A549 (cell line): ENCODE measurements at regions not wholly inside any gene's neighbourhood (a gene's known extent, or its start where the extent isn't known, plus 50 kb on each side); places are given as distances from the start of the nearest gene placed in this dataset.

Experiments
- ATAC-seq, 2 experiments: fragments of 200-7000 bp in 1 of 2; fragments of >200 bp in 1 of 2; cut with Nextera tagmentation in 1 of 2; cut with Tn5 transposase in 1 of 2; 3 replicates each; pipeline versions ENCODE4 v1.8.0 to v1.9.1; 2018 to 2020; ENCODE audit warnings: mild to moderate bottlenecking in 1 of 2, moderate library complexity in 1 of 2
- CTCF ChIA-PET: fragments of 300-600 bp; sonication (Branson Sonifier 250); formaldehyde crosslinking; extraction: SDS; loops from one replicate; lab custom pipeline; 2021; ENCODE audit warnings: antibody characterized with exemption, inconsistent platforms; lab: Yijun Ruan, JAX
- POLR2A ChIA-PET: fragments of 350-600 bp; formaldehyde crosslinking; extraction: SDS; loops from one replicate; lab custom pipeline; 2021; ENCODE audit warnings: antibody characterized with exemption, inconsistent platforms; lab: Yijun Ruan, JAX
- DNase-seq, 2 experiments: peaks; one replicate each; pipeline versions ENCODE4 v3.0.0 to v3.0.0-alpha.2; 2011 to 2016; ENCODE audit warnings: low read depth in 1 of 2, low spot score in 1 of 2
- FAIRE-seq: peaks from 2 replicates; lab custom pipeline; 2011; peaks lifted over from hg19 to GRCh38; lab: Jason Lieb, UNC
- H3K27ac ChIP-seq, 2 experiments: fragments of >200 bp; sonication (Bioruptor Twin); formaldehyde crosslinking; 3 replicates each; pipeline ENCODE4 v1.5.1; 2016 to 2017
- H3K4me1 ChIP-seq: fragments of >200 bp; sonication (Bioruptor Twin); formaldehyde crosslinking; 3 replicates; pipeline ENCODE4 v1.6.1; 2016
- H3K4me2 ChIP-seq: fragments of >200 bp; sonication (Bioruptor Twin); formaldehyde crosslinking; 3 replicates; pipeline ENCODE4 v1.6.1; 2016
- H3K4me3 ChIP-seq: fragments of >200 bp; sonication (Bioruptor Twin); formaldehyde crosslinking; 3 replicates; pipeline ENCODE4 v1.5.1; 2016
- H3K9me3 ChIP-seq: fragments of >200 bp; sonication (Bioruptor Twin); formaldehyde crosslinking; 3 replicates; pipeline ENCODE4 v1.6.1; 2016
- BHLHE40 ChIP-seq: IDR thresholded peaks from 2 replicates; pipeline ENCODE4 v1.6.1; 2012; ENCODE audit warnings: low read depth, low read length, inconsistent platforms
- CBX2 ChIP-seq: fragments of 200-600 bp; sonication (generic); IDR thresholded peaks from 2 replicates; pipeline ENCODE4 v1.6.1; 2016; ENCODE audit warnings: low read depth, mild to moderate bottlenecking, borderline replicate concordance
- CTCF ChIP-seq: fragments of >200 bp; sonication (Bioruptor Twin); formaldehyde crosslinking; IDR thresholded peaks from 3 replicates; pipeline ENCODE4 v1.5.1; 2016
- EHMT2 ChIP-seq: fragments of 200-600 bp; sonication (generic); IDR thresholded peaks from 2 replicates; pipeline ENCODE4 v1.6.1; 2016; ENCODE audit warnings: antibody characterized with exemption, low read depth, mild to moderate bottlenecking, moderate library complexity
- FOSL2 ChIP-seq, 2 experiments: fragments of 450-650 bp in 1 of 2; fragments of >200 bp in 1 of 2; sonication (Bioruptor Twin) in 1 of 2; formaldehyde crosslinking; IDR thresholded peaks; 2 replicates each; pipeline versions ENCODE4 v1.5.0 to v1.6.1; 2016 to 2020; ENCODE audit warnings: mild to moderate bottlenecking in 1 of 2, moderate library complexity in 1 of 2
- KDM5A ChIP-seq: fragments of 200-600 bp; sonication (generic); IDR thresholded peaks from 2 replicates; pipeline ENCODE4 v1.6.1; 2016; ENCODE audit warnings: antibody characterized with exemption, mild to moderate bottlenecking
- MAZ ChIP-seq: fragments of 150-350 bp; IDR thresholded peaks from 2 replicates; pipeline ENCODE4 v1.6.1; 2014; ENCODE audit warnings: antibody characterized with exemption, low read depth, low read length, borderline replicate concordance
- MYC ChIP-seq: IDR thresholded peaks from 2 replicates; pipeline ENCODE4 v1.6.1; 2012; ENCODE audit warnings: mild to moderate bottlenecking, inconsistent platforms, low read length, improper control_type of control experiment, borderline replicate concordance
- NFE2L2 ChIP-seq: fragments of 150-350 bp; conservative IDR thresholded peaks from 2 replicates; pipeline ENCODE4 v1.6.1; 2014; ENCODE audit warnings: low read length
- RAD21 ChIP-seq, 2 experiments: fragments of >200 bp in 1 of 2; sonication (Bioruptor Twin) in 1 of 2; formaldehyde crosslinking in 1 of 2; IDR thresholded peaks in 1 of 2; conservative IDR thresholded peaks in 1 of 2; 2 replicates in 1 of 2; 3 replicates in 1 of 2; pipeline ENCODE4 v1.6.1; 2012 to 2018; ENCODE audit warnings: inconsistent platforms in 1 of 2
- RARB ChIP-seq: fragments of 250-450 bp; sonication (Bioruptor Pico); IDR thresholded peaks from 2 replicates; pipeline ENCODE4 v1.8.0; 2021; ENCODE audit warnings: mild to moderate bottlenecking, moderate library complexity
- SMC3 ChIP-seq: fragments of >200 bp; sonication (Bioruptor Twin); formaldehyde crosslinking; IDR thresholded peaks from 3 replicates; pipeline ENCODE4 v1.6.1; 2018; ENCODE audit warnings: inconsistent platforms
- TFCP2L1 ChIP-seq: fragments of 250-450 bp; sonication (Bioruptor Pico); IDR thresholded peaks from 2 replicates; pipeline ENCODE4 v1.5.0; 2021; ENCODE audit warnings: mild to moderate bottlenecking
- WGBS: methylation state at CpG from one replicate; pipeline ENCODE4 v1.1.6; 2017; ENCODE audit errors: missing lambda C conversion rate; 5-methylcytosine and 5-hydroxymethylcytosine counted together
- TF ChIP-seq, protein P1 (sequence below): IDR thresholded peaks from 2 replicates; pipeline ENCODE4 v1.6.1; 2012
- TF ChIP-seq, protein P2 (sequence below): fragments of 150-350 bp; IDR thresholded peaks from 2 replicates; pipeline ENCODE4 v1.6.1; 2014; ENCODE audit warnings: low read depth, mild to moderate bottlenecking, low read length
- TF ChIP-seq, protein P3 (sequence below): fragments of 250-450 bp; sonication (Bioruptor Pico); IDR thresholded peaks from 2 replicates; pipeline ENCODE4 v1.5.0; 2020; ENCODE audit warnings: low read depth, mild to moderate bottlenecking, moderate library complexity
- TF ChIP-seq, protein P4 (sequence below): fragments of >200 bp; sonication (Bioruptor Twin); formaldehyde crosslinking; IDR thresholded peaks from 2 replicates; pipeline ENCODE4 v1.6.1; 2016

GRCh38 chr15:93789441-93789840 lies 441.9 kb upstream of the MCTP2 start:
- no peak overlapping the region for H3K27ac ChIP-seq
- no peaks in the 10 kb centered on the region for H3K9me3 ChIP-seq
- no peak for DNase-seq
- TF ChIP-seq, protein P1, sequence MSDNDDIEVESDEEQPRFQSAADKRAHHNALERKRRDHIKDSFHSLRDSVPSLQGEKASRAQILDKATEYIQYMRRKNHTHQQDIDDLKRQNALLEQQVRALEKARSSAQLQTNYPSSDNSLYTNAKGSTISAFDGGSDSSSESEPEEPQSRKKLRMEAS: no peak
- TF ChIP-seq KDM5A (no peak), RARB (no peak), MYC (no peak), NFE2L2 (no peak), FOSL2 (IDR thresholded peaks at IDR 0.05) (no peak), FOSL2 (CRISPR knock-in tag; IDR thresholded peaks at IDR 0.05) (no peak), EHMT2 (no peak), CTCF (no peak), TFCP2L1 (CRISPR knock-in tag) (no peak), BHLHE40 (no peak), RAD21 (conservative IDR thresholded peaks at IDR 0.05 in 1 of 2, IDR thresholded peaks at IDR 0.05 in 1 of 2) (no peak), MAZ (no peak), CBX2 (no peak)
- TF ChIP-seq, protein P2, sequence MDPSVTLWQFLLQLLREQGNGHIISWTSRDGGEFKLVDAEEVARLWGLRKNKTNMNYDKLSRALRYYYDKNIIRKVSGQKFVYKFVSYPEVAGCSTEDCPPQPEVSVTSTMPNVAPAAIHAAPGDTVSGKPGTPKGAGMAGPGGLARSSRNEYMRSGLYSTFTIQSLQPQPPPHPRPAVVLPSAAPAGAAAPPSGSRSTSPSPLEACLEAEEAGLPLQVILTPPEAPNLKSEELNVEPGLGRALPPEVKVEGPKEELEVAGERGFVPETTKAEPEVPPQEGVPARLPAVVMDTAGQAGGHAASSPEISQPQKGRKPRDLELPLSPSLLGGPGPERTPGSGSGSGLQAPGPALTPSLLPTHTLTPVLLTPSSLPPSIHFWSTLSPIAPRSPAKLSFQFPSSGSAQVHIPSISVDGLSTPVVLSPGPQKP: no peak
- TF ChIP-seq, protein P3, sequence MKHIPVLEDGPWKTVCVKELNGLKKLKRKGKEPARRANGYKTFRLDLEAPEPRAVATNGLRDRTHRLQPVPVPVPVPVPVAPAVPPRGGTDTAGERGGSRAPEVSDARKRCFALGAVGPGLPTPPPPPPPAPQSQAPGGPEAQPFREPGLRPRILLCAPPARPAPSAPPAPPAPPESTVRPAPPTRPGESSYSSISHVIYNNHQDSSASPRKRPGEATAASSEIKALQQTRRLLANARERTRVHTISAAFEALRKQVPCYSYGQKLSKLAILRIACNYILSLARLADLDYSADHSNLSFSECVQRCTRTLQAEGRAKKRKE (CRISPR knock-in tag): no peak
- TF ChIP-seq, all 56 proteins: peak for 0
- CTCF ChIA-PET: no interaction called here
- no peak overlapping the region for H3K4me3 ChIP-seq
- no peak for ATAC-seq
- H3K4me1 ChIP-seq: no peaks in the 10 kb centered on the region
- 2% methylated on average over 2 of the region's 2 CpGs for WGBS
- POLR2A ChIA-PET: no interaction called here
- no peak overlapping the region for H3K4me2 ChIP-seq
- no peak for FAIRE-seq

DNA sequence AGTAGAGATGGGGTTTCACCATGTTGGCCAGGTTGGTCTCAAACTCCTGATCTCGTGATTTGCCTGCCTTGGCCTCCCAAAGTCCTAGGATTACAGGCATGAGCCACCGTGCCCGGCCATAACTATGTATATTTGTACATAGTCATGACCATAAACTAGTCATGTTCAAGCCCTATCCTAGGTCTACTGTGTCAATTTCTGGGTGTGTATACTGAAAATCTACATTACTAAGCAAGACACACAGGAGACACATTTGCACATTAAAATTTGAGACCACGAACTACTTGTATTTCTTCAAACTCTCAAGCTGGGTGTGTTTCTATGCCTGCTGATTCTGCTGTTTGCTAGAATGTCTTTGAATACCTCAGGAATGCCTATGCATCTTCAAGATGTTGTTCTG lies 451.3 kb upstream of the MCTP2 start:
- POLR2A ChIA-PET: no interaction called here
- Histone ChIP-seq H3K4me3 (no peak overlapping the region), H3K4me1 (no peaks in the 10 kb centered on the region), H3K4me2 (no peak overlapping the region), H3K9me3 (no peaks in the 10 kb centered on the region; the same call in 1 of the 3 replicates), H3K27ac (no peak overlapping the region)
- DNase-seq (no peak), ATAC-seq (no peak), FAIRE-seq (no peak)
- TF ChIP-seq MYC: no peak
- TF ChIP-seq, protein P1: no peak
- TF ChIP-seq CTCF: no peak
- TF ChIP-seq FOSL2 (IDR thresholded peaks at IDR 0.05): no peak
- no peak for TF ChIP-seq FOSL2 (CRISPR knock-in tag; IDR thresholded peaks at IDR 0.05)
- no peak for TF ChIP-seq SMC3
- TF ChIP-seq, protein P4, sequence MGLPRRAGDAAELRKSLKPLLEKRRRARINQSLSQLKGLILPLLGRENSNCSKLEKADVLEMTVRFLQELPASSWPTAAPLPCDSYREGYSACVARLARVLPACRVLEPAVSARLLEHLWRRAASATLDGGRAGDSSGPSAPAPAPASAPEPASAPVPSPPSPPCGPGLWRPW: no peak
- no peak for TF ChIP-seq TFCP2L1 (CRISPR knock-in tag)
- TF ChIP-seq CBX2: no peak
- CTCF ChIA-PET: no interaction called here
- 26% methylated on average over 4 of the region's 4 CpGs for WGBS
